ENCODE measurements at regions not wholly inside any gene's neighbourhood (a gene's known extent, or its start where the extent isn't known, plus 50 kb on each side); places are given as distances from the start of the nearest gene placed in this dataset.
"Not testable (repeated sequence)": the region's sequence is repeated elsewhere in the genome, so short reads cannot be mapped to it uniquely, and the experiment has no call there.

DNA sequence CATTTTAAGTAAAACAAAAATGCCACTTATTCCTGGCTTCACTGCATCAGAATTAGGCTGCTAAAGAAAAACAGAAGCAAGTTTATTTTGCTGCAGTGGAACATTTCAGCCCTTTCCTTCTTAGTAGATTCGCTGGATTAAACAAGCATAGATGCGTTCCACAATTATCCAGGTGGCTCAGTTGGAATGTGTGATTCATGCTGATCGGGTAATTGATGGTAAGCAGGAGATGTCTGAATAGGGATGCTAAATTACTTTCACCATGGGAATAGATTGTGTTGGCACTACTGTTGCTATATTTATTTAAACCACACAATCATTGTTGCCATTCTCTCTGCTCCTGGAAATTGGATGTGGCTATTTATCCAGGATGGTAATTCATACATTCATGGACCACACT lies 440.1 kb upstream of the DDI1 start:
- Mint-ChIP-seq H3K4me1 (no peaks in the 10 kb centered on the region), H3K27ac (no peak overlapping the region), H3K36me3 (ENCODE audit: low read depth) (no peaks in the 10 kb centered on the region), H3K27me3 (peaks cover 15% of the 10 kb centered on the region), H3K9me3 (no peaks in the 10 kb centered on the region), H3K4me3 (no peak overlapping the region)
- ATAC-seq (replicated peaks), result no peak

DNA sequence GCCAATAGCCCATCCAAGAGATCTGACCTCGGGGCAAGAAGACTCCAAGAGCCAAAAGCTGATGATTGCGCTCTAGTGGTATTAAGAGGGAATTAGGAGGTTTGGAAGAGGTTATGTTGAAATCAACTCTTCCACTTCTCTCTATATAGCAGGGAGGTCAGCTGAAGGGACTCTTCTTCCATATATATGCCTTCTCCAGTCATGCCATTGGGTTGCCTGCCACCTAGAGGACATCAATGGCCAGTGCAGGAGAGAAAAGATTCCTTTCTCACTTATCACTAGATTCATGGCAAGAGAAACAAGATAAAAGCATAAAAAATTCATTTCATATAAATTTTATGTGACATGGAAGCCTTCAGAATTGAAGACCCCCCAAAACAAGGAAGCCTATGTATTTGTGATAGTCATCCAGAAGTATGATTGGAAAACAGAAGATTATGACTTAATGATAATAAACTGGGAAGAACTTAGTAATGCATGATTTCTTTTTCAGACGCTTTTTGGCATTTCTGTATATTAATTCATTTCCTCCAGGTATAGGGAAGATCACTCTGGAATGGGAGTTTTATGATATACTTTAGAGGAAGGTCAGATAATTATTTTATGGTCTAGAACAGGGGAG lies 435.1 kb upstream of the DDI1 start:
- H3K36me3 Mint-ChIP-seq (ENCODE audit: low read depth), result no peaks in the 10 kb centered on the region
- no peaks in the 10 kb centered on the region for H3K9me3 Mint-ChIP-seq
- H3K27ac Mint-ChIP-seq, result no peak overlapping the region
- peaks cover 33% of the 10 kb centered on the region for H3K27me3 Mint-ChIP-seq
- no peaks in the 10 kb centered on the region for H3K4me1 Mint-ChIP-seq
- peak; percentile 31 for ATAC-seq (replicated peaks)
- H3K4me3 Mint-ChIP-seq, result no peak overlapping the region

DNA sequence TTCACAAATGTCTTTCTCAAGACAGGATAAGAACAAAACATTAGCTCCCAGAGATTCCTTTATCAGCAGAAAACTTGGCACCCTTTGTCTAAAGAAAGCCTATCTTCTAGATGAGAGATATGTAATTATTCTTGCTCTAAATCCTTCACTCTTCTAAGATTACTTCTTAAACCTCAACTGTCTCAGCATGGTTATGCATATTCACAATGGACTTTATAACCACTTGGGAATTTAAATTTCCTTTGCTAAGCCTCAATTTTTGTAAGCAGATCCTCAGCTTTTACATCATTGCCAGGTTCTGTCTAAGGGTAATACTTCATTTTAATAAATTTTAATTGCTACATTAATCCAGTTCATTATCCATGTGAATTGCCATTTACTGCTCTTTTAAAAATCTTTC lies 433.6 kb upstream of the DDI1 start:
- ATAC-seq (replicated peaks), result no peak
- H3K4me1 Mint-ChIP-seq, result no peaks in the 10 kb centered on the region
- no peaks in the 10 kb centered on the region for H3K36me3 Mint-ChIP-seq (ENCODE audit: low read depth)
- no peaks in the 10 kb centered on the region for H3K9me3 Mint-ChIP-seq
- peaks cover 30% of the 10 kb centered on the region for H3K27me3 Mint-ChIP-seq
- H3K4me3 Mint-ChIP-seq, result no peak overlapping the region
- H3K27ac Mint-ChIP-seq, result no peak overlapping the region

DNA sequence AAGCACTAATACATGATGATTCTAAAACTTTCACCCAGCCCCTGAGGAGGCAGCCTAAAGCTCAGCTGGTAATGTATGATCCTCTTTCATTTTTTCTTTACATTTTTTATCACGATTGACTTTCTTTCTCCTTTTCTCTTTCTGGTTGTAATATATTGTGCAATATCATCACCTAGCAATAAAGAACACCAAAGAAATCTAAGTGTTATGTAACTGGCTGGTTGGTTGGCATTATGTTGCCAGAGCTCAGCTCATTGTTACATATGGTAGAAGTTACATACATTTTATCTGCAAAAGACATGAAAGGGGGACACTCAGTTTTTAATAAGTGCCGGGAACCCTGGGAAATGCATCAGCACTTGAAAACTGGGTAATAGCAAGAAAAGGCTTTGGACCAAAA lies 432.1 kb upstream of the DDI1 start:
- Mint-ChIP-seq H3K9me3 (no peaks in the 10 kb centered on the region), H3K27me3 (peaks cover 30% of the 10 kb centered on the region), H3K27ac (no peak overlapping the region), H3K4me3 (no peak overlapping the region), H3K36me3 (ENCODE audit: low read depth) (no peaks in the 10 kb centered on the region), H3K4me1 (no peaks in the 10 kb centered on the region)
- ATAC-seq (replicated peaks), result no peak

DNA sequence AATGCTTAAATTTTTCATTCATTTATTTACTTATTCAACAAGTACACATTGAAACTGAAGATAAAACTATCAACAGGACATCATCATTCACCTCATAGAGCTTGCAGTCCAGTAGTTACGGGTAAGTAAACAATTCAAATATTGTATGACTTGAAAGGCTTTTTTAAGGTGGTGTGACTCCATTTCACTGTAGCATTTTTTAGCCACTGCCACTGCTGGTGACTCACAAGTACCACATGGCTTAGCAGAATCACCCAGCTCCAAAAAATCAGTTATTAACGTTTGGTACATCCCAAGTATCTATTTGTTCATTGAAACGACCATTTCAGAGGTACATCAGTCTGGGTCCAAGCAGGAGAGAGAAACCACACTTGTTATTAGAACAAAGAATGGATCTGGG lies 427.9 kb upstream of the DDI1 start:
- Mint-ChIP-seq H3K27ac (no peak overlapping the region), H3K27me3 (peaks cover 19% of the 10 kb centered on the region), H3K4me3 (no peak overlapping the region), H3K4me1 (no peaks in the 10 kb centered on the region), H3K36me3 (ENCODE audit: low read depth) (no peaks in the 10 kb centered on the region), H3K9me3 (no peaks in the 10 kb centered on the region)
- ATAC-seq (replicated peaks), result no peak

DNA sequence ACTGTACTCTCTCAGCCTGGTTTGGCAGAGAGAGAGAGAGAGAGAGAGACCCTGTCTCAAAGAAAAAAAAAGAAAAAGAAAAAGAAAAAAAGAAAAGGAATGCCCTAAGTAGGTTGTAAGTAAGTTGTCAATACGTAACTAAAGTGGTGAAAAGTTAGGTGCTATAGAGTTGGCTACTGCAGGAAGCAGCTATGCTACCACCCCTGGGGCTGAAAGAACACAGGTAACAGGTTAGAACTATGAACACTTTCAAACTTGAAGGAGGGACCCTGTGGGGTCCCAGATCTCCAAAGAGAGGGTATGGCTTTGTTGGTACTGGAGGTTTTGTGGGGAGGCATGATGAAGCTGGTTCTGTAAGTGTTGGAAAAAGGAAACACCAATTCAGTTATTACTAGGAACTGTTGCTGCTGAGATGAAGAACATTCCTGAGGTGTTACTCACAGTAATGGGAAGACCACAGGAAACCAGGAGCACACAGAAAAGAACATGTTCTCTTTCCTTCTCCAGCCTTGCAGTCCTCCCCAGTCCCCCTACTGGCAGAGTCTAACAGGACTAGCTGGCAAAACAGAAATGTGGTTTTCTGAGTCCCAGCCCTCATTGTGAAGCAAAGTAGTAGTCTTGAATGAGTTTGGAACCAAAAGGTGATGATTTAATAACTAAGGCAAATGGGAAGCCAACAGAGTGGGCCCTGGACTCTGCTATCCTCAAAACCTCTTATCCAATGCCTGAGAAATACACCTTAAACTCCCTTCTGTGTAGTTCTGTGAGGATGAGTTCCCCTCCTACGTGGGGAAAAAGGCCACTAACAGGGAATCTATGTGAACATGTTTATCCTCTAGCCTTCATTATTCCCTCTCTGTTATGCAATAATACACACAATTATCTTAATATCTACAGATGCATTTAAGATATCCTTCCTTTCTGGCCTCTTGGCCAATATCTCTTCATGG lies 427.0 kb upstream of the DDI1 start:
- H3K4me3 Mint-ChIP-seq, result no peak overlapping the region
- no peaks in the 10 kb centered on the region for H3K9me3 Mint-ChIP-seq
- ATAC-seq (replicated peaks), result no peak
- no peaks in the 10 kb centered on the region for H3K4me1 Mint-ChIP-seq
- peaks cover 23% of the 10 kb centered on the region for H3K27me3 Mint-ChIP-seq
- no peaks in the 10 kb centered on the region for H3K36me3 Mint-ChIP-seq (ENCODE audit: low read depth)
- no peak overlapping the region for H3K27ac Mint-ChIP-seq

DNA sequence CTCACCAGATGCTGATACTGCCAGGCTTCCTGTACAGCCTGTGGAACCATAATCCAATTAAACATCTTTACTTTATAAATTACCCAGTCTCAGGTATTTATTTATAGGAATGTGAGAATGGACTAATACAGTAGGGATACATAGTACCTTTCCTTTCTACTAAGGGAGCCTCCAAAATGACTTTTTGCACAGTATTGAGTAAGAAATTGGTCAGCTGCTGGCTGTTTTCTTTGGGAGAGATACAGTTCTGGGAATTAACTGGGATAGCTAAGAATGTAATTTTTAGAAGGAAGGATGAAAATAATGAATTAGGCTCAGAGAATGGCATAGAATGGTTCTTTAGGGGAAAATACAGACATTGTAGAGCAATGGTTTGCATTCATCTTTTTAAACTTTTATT lies 426.0 kb upstream of the DDI1 start:
- Mint-ChIP-seq H3K4me3 (no peak overlapping the region), H3K27me3 (peaks cover 18% of the 10 kb centered on the region), H3K27ac (no peak overlapping the region), H3K9me3 (no peaks in the 10 kb centered on the region), H3K4me1 (no peaks in the 10 kb centered on the region), H3K36me3 (ENCODE audit: low read depth) (no peaks in the 10 kb centered on the region)
- no peak for ATAC-seq (replicated peaks)

DNA sequence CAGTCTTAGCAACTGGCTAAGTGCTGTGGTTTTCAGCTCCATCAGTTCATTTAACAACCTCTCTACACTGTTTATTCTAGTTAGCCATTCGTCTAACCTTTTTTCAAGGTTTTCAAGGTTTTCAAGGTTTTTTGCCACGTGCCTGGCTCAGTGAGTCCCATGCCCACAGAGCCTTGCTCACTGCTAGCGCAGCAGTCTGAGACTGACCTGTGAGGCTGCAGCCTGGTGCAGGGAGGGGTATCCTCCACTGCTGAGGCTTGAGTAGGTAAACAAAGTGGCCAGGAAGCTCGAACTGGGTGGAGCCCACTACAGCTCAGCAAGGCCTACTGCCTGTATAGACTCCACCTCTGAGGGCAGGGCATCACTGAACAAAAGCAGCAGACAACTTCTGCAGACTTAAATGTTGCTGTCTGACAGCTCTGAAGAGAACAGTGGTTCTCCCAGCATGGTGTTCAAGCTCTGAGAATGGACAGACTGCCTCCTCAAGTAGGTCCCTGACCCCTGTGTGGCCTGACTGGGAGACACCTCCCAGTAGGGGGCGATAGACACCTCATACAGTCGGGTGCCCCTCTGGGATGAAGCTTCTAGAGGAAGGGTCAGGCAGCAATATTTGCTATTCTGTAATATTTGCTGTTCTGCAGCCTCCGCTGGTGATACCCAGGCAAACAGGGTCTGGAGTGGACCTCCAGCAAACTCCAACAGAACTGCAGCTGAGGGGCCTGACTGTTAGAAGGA lies 424.7 kb upstream of the DDI1 start:
- not testable (repeated sequence) for H3K4me3 Mint-ChIP-seq; ATAC-seq (replicated peaks); H3K4me1 Mint-ChIP-seq; H3K9me3 Mint-ChIP-seq; H3K27ac Mint-ChIP-seq; H3K36me3 Mint-ChIP-seq (ENCODE audit: low read depth)
- peaks cover 14% of the 10 kb centered on the region for H3K27me3 Mint-ChIP-seq

DNA sequence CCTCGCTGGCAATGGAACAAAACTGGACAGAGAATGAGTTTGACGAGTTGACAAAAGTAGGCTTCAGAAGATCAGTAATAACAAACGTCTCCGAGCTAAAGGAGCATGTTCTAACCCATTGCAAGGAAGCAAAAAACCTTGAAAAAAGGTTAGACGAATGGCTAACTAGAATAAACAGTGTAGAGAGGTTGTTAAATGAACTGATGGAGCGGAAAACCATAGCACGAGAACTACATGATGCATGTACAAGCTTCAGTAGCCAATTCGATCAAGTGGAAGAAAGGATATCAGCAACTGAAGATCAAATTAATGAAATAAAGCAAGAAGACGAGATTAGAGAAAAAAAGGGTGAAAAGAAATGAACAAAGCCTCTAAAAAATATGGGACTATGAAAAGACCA lies 424.0 kb upstream of the DDI1 start:
- H3K27ac Mint-ChIP-seq; H3K9me3 Mint-ChIP-seq; ATAC-seq (replicated peaks); H3K4me1 Mint-ChIP-seq; H3K36me3 Mint-ChIP-seq (ENCODE audit: low read depth); H3K4me3 Mint-ChIP-seq: not testable (repeated sequence)
- peaks cover 14% of the 10 kb centered on the region for H3K27me3 Mint-ChIP-seq

DNA sequence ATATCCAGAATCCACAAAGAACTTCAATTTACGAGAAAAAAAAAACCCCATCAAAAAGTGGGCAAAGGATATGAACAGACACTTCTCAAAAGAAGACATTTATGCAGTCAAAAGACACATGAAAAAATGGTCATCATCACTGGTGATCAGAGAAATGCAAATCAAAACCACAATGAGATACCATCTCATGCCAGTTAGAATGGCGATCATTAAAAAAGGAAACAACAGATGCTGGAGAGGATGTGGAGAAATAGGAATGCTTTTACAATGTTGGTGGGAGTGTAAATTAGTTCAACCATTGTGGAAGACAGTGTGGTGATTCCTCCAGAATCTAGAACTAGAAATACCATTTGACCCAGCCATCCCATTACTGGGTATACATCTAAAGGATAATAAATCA lies 419.9 kb upstream of the DDI1 start:
- H3K9me3 Mint-ChIP-seq; H3K4me3 Mint-ChIP-seq; H3K4me1 Mint-ChIP-seq; ATAC-seq (replicated peaks); H3K27me3 Mint-ChIP-seq; H3K36me3 Mint-ChIP-seq (ENCODE audit: low read depth); H3K27ac Mint-ChIP-seq: not testable (repeated sequence)

DNA sequence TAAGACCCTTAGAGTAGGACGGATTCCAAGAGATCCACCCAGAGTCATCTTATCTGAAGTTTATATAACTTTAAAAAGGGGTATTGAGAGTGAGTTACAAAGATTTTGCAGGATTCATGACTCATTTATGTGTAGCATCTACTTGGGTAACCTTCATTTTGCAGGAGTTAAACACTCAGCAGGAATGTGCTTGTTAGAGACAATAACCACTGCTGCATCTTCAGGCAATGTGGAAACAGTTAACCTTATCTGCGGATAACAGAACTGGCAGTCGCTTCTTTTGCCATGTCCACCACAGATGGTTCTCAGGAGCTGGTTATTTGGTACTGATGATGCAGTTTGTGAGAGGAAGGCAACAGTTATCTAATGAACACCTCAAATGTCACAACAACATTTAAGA lies 417.9 kb upstream of the DDI1 start:
- Mint-ChIP-seq H3K4me1 (no peaks in the 10 kb centered on the region), H3K36me3 (ENCODE audit: low read depth) (no peaks in the 10 kb centered on the region), H3K27me3 (peaks cover 15% of the 10 kb centered on the region), H3K27ac (no peak overlapping the region), H3K4me3 (no peak overlapping the region), H3K9me3 (no peaks in the 10 kb centered on the region)
- ATAC-seq (replicated peaks), result no peak

DNA sequence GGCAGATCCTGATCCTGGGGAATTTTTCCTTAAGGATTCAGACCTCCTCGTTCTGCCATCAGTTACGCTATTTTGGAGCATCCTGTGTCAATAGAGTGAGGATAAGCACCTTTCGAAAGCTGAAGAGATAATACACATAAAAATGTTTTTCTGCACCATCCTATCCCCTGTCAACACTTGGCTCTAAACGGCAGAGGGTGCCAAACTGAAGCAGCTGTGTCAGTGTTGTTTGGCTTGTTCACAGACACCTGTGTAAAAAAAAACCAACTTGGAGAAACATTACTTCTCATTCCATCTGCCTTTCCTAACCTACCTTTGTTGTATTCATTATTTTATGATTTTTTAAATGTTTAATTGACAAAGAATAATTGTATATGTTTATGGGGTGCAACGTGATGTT lies 417.0 kb upstream of the DDI1 start:
- Mint-ChIP-seq H3K4me1 (no peaks in the 10 kb centered on the region), H3K36me3 (ENCODE audit: low read depth) (no peaks in the 10 kb centered on the region), H3K4me3 (no peak overlapping the region), H3K27me3 (peaks cover 8% of the 10 kb centered on the region), H3K9me3 (no peaks in the 10 kb centered on the region), H3K27ac (no peak overlapping the region)
- ATAC-seq (replicated peaks), result no peak

DNA sequence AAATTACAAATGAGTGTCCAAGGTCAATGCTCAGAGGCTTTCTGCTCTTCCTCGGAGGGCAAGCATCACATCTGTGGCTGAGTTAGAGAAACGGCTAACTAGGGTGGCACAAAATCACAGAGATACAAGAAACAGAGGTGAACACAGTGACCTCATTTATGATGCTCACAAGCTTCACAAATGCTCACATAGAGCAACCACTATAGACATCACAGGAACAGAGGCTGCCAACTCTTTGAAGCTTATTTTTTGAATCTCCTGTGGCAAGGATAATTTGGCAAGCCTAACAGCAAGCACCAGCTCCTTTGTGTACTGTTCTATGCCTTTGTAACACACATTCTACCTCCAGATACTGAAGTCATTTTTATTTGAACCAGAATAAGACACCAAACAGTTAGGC lies 416.5 kb upstream of the DDI1 start:
- Mint-ChIP-seq H3K27me3 (peaks cover 11% of the 10 kb centered on the region), H3K36me3 (ENCODE audit: low read depth) (no peaks in the 10 kb centered on the region), H3K4me3 (no peak overlapping the region), H3K27ac (no peak overlapping the region), H3K9me3 (no peaks in the 10 kb centered on the region), H3K4me1 (no peaks in the 10 kb centered on the region)
- no peak for ATAC-seq (replicated peaks)

DNA sequence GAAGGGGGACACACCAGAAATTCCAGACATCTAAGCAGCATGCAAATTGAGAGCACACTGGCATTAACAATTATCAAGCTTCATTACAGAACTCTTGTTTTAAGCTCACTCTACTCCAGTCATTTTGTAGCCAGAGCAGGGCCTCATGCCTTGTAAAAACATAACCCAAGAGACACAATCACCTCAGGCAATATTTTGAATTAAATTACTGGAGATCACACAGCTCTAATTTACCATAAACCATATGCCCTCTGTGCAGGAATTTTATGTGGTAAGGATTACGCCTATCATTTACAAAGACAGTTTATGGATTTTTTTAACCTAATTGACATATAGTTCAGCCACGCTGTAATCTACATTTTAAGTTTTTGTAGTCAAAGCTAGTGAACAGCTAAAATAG lies 414.1 kb upstream of the DDI1 start:
- no peaks in the 10 kb centered on the region for H3K36me3 Mint-ChIP-seq (ENCODE audit: low read depth)

DNA sequence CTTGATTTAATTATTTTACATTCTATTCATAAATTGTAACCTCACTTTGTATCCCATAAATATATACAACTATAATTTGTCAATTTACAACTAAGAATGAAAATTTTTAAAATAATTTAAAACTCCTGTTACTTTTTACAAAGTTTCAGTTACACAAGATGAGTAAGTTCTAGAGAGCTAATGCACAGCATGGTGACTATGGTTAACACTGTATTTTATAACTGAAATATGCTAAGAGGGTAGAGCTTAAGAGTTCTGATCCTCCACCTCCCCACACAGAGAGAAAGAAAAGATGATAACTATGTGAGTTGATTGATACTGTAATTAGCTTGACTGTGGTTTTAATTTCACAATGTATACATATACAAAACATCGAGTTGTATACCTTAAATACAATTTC lies 412.5 kb upstream of the DDI1 start:
- no peaks in the 10 kb centered on the region for H3K9me3 Mint-ChIP-seq
- no peak overlapping the region for H3K27ac Mint-ChIP-seq
- H3K36me3 Mint-ChIP-seq (ENCODE audit: low read depth), result no peaks in the 10 kb centered on the region
- H3K4me1 Mint-ChIP-seq, result no peaks in the 10 kb centered on the region
- no peak overlapping the region for H3K4me3 Mint-ChIP-seq
- H3K27me3 Mint-ChIP-seq, result peaks cover 15% of the 10 kb centered on the region
- ATAC-seq (replicated peaks), result no peak

More for the DNA sequence above, 414.1 kb upstream of the DDI1 start:
- H3K4me1 Mint-ChIP-seq, result no peaks in the 10 kb centered on the region
- H3K9me3 Mint-ChIP-seq, result no peaks in the 10 kb centered on the region
- H3K4me3 Mint-ChIP-seq, result no peak overlapping the region
- no peak overlapping the region for H3K27ac Mint-ChIP-seq
- no peak for ATAC-seq (replicated peaks)
- H3K27me3 Mint-ChIP-seq, result peaks cover 15% of the 10 kb centered on the region

Measured in activated T-helper 17 cell treated with anti-CD3 and anti-CD28 coated beads, Interleukin-2, amount 50 U/mL, for 72 hours (primary cell).